Neural cell (in vitro differentiated cells): ENCODE measurements at regions not wholly inside any gene's neighbourhood (a gene's known extent, or its start where the extent isn't known, plus 50 kb on each side); places are given as distances from the start of the nearest gene placed in this dataset.

Experiments used
- H2AFZ ChIP-seq: fragments of 200-600, 300-800 bp; sonication (generic), shearing (Covaris generic); 2 replicates; pipeline ENCODE4 v1.6.0; 2014; ENCODE audit warnings: low read depth, mild to moderate bottlenecking, antibody characterized with exemption, low read length, moderate library complexity
- H3F3A ChIP-seq: fragments of 200-600 bp; shearing (Covaris generic); 2 replicates; pipeline ENCODE4 v1.6.1; 2016; ENCODE audit warnings: mild to moderate bottlenecking, moderate library complexity, mixed read lengths, antibody characterized with exemption, low read length; ENCODE audit not compliant: insufficient read depth, poor library complexity, severe bottlenecking
- H3K27ac ChIP-seq: fragments of 200-600, 300-800 bp; sonication (generic), shearing (Covaris generic); 2 replicates; pipeline ENCODE4 v1.5.1; 2014; ENCODE audit warnings: mild to moderate bottlenecking, low read length, moderate library complexity
- H3K27me3 ChIP-seq: fragments of 300-800, 200-600 bp; sonication (generic), shearing (Covaris generic); 2 replicates; pipeline ENCODE4 v1.6.0; 2014; ENCODE audit warnings: mild to moderate bottlenecking, low read depth, low read length, moderate library complexity; ENCODE audit not compliant: insufficient read depth
- H3K36me3 ChIP-seq: fragments of 300-800, 200-600 bp; sonication (generic), shearing (Covaris generic); 2 replicates; pipeline ENCODE4 v1.5.1; 2014; ENCODE audit warnings: mild to moderate bottlenecking, antibody characterized with exemption, low read length, moderate library complexity; ENCODE audit not compliant: insufficient read depth
- H3K4me2 ChIP-seq: fragments of 300-800, 200-600 bp; sonication (generic), shearing (Covaris generic); 2 replicates; pipeline ENCODE4 v1.6.0; 2014; ENCODE audit warnings: mild to moderate bottlenecking, low read length
- H3K4me3 ChIP-seq: fragments of 300-800, 200-600 bp; sonication (generic), shearing (Covaris generic); 2 replicates; pipeline ENCODE4 v1.5.1; 2014; ENCODE audit warnings: mild to moderate bottlenecking, low read length, moderate library complexity
- H3K79me2 ChIP-seq: fragments of 200-600 bp; shearing (Covaris generic); replicated peaks from 2 replicates; pipeline ENCODE4 v1.6.0; 2014; ENCODE audit warnings: mild to moderate bottlenecking, low read length, moderate library complexity; ENCODE audit not compliant: insufficient read depth
- H3K9ac ChIP-seq: fragments of 300-800, 200-600 bp; sonication (generic), shearing (Covaris generic); 2 replicates; pipeline ENCODE4 v1.6.1; 2016; ENCODE audit warnings: mild to moderate bottlenecking, low read length, mixed read lengths
- H3K9me2 ChIP-seq: fragments of 200-600 bp; shearing (Covaris generic); 2 replicates; pipeline ENCODE4 v1.6.1; 2016; ENCODE audit warnings: mild to moderate bottlenecking, low read length, mixed read lengths; ENCODE audit not compliant: insufficient read depth
- H3K9me3 ChIP-seq: fragments of 200-600, 300-800 bp; sonication (generic), shearing (Covaris generic); 2 replicates; pipeline ENCODE4 v1.6.1; 2016; ENCODE audit warnings: mild to moderate bottlenecking, mixed run types, low read length, moderate library complexity, mixed read lengths
- H4K20me1 ChIP-seq: fragments of 200-600 bp; shearing (Covaris generic); 2 replicates; pipeline ENCODE4 v1.6.1; 2016; ENCODE audit warnings: mild to moderate bottlenecking, mixed run types; ENCODE audit not compliant: insufficient read depth
- EP300 ChIP-seq: fragments of 450-650 bp; conservative IDR thresholded peaks from 2 replicates; pipeline ENCODE4 v1.6.1; 2014; ENCODE audit warnings: antibody characterized with exemption, mild to moderate bottlenecking, moderate library complexity; ENCODE audit not compliant: poor library complexity, severe bottlenecking
- EZH2 ChIP-seq: fragments of 200-600, 300-800 bp; shearing (Covaris generic), sonication (generic); IDR thresholded peaks from 2 replicates; pipeline ENCODE4 v1.6.1; 2014; ENCODE audit warnings: antibody characterized with exemption, low read length, borderline replicate concordance, mild to moderate bottlenecking; ENCODE audit not compliant: insufficient read depth, poor library complexity, severe bottlenecking
- MXI1 ChIP-seq: fragments of 450-650 bp; conservative IDR thresholded peaks from 2 replicates; pipeline ENCODE4 v1.6.1; 2014; ENCODE audit warnings: antibody characterized with exemption, mild to moderate bottlenecking; ENCODE audit not compliant: poor library complexity, severe bottlenecking
- POLR2AphosphoS5 ChIP-seq: IDR thresholded peaks from 2 replicates; pipeline ENCODE4 v1.6.1; 2012
- RAD21 ChIP-seq: fragments of 450-650 bp; conservative IDR thresholded peaks from 2 replicates; pipeline ENCODE4 v1.6.1; 2014; ENCODE audit warnings: antibody characterized with exemption, mild to moderate bottlenecking, moderate library complexity
- SMC3 ChIP-seq: fragments of 450-650 bp; conservative IDR thresholded peaks from 2 replicates; pipeline ENCODE4 v1.6.1; 2014; ENCODE audit warnings: antibody characterized with exemption, mild to moderate bottlenecking, moderate library complexity; ENCODE audit not compliant: poor library complexity
- TAF1 ChIP-seq: IDR thresholded peaks from 2 replicates; pipeline ENCODE4 v1.6.1; 2012; ENCODE audit warnings: low read depth
- TF ChIP-seq, protein P1 (sequence below): fragments of 450-650 bp; IDR thresholded peaks from 2 replicates; pipeline ENCODE4 v1.5.1; 2014; ENCODE audit warnings: antibody characterized with exemption, mild to moderate bottlenecking, moderate library complexity; ENCODE audit not compliant: poor library complexity, severe bottlenecking
- TF ChIP-seq, protein P2 (sequence below): IDR thresholded peaks from 2 replicates; pipeline ENCODE4 v1.6.1; 2012; ENCODE audit warnings: borderline replicate concordance

DNA sequence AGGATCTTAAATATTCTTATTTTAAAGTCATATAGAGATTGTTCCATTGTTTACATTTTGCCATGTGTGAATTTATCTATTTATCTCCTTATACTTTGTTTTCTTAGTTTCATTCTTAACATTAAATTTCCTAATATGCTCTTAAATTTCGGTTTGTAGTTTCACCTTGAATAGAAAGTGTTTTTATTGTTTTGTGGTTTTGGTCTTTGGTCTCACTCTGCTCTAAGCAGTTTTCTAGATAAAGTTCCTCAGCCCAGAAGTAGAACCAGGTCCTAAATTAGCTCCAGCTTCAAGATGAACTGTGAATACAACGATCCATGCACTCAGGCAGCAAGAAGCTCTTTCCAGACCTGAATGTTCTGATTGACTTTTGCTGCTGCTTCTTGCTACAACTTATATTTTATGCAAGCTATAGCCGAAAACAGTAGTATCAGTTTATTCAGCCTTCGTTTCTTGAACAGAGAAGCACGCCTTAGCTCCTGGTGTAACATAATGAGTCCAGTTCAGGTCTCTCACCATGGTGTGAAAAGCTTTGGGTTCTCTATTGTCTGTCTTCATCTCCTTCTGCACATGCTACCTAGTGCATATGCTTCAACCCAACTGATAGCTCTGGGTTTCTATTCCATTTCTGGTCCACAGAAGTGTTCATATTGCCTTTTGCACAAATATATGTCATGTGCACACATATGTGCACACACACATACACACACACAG, 95.3 kb downstream of the SEM1 start:
- Histone ChIP-seq H3F3A (no peaks in the 10 kb centered on the region), H3K9ac (no peak overlapping the region), H3K36me3 (no peaks in the 10 kb centered on the region), H3K4me3 (no peak overlapping the region), H3K27me3 (no peaks in the 10 kb centered on the region), H4K20me1 (no peaks in the 10 kb centered on the region), H3K9me2 (no peaks in the 10 kb centered on the region), H3K4me2 (no peak overlapping the region), H3K9me3 (no peaks in the 10 kb centered on the region), H2AFZ (no peak overlapping the region), H3K79me2 (no peaks in the 10 kb centered on the region), H3K27ac (no peak overlapping the region)
- no peak for TF ChIP-seq SMC3
- no peak for TF ChIP-seq RAD21
- TF ChIP-seq TAF1: no peak
- no peak for TF ChIP-seq MXI1
- TF ChIP-seq EZH2: no peak
- TF ChIP-seq, protein P1, sequence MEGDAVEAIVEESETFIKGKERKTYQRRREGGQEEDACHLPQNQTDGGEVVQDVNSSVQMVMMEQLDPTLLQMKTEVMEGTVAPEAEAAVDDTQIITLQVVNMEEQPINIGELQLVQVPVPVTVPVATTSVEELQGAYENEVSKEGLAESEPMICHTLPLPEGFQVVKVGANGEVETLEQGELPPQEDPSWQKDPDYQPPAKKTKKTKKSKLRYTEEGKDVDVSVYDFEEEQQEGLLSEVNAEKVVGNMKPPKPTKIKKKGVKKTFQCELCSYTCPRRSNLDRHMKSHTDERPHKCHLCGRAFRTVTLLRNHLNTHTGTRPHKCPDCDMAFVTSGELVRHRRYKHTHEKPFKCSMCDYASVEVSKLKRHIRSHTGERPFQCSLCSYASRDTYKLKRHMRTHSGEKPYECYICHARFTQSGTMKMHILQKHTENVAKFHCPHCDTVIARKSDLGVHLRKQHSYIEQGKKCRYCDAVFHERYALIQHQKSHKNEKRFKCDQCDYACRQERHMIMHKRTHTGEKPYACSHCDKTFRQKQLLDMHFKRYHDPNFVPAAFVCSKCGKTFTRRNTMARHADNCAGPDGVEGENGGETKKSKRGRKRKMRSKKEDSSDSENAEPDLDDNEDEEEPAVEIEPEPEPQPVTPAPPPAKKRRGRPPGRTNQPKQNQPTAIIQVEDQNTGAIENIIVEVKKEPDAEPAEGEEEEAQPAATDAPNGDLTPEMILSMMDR: no peak
- no peak for TF ChIP-seq EP300
- TF ChIP-seq POLR2AphosphoS5: no peak
- TF ChIP-seq, protein P2, sequence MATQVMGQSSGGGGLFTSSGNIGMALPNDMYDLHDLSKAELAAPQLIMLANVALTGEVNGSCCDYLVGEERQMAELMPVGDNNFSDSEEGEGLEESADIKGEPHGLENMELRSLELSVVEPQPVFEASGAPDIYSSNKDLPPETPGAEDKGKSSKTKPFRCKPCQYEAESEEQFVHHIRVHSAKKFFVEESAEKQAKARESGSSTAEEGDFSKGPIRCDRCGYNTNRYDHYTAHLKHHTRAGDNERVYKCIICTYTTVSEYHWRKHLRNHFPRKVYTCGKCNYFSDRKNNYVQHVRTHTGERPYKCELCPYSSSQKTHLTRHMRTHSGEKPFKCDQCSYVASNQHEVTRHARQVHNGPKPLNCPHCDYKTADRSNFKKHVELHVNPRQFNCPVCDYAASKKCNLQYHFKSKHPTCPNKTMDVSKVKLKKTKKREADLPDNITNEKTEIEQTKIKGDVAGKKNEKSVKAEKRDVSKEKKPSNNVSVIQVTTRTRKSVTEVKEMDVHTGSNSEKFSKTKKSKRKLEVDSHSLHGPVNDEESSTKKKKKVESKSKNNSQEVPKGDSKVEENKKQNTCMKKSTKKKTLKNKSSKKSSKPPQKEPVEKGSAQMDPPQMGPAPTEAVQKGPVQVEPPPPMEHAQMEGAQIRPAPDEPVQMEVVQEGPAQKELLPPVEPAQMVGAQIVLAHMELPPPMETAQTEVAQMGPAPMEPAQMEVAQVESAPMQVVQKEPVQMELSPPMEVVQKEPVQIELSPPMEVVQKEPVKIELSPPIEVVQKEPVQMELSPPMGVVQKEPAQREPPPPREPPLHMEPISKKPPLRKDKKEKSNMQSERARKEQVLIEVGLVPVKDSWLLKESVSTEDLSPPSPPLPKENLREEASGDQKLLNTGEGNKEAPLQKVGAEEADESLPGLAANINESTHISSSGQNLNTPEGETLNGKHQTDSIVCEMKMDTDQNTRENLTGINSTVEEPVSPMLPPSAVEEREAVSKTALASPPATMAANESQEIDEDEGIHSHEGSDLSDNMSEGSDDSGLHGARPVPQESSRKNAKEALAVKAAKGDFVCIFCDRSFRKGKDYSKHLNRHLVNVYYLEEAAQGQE: no peak

- H3K79me2 ChIP-seq: no peaks in the 10 kb centered on the region
- no peaks in the 10 kb centered on the region for H3F3A ChIP-seq
- TF ChIP-seq POLR2AphosphoS5 (no peak), EZH2 (no peak)
- TF ChIP-seq, protein P2: no peak
- H3K9ac ChIP-seq: no peak overlapping the region
- H3K4me3 ChIP-seq: no peak overlapping the region
- H3K36me3 ChIP-seq: no peaks in the 10 kb centered on the region
- H3K9me3 ChIP-seq: no peaks in the 10 kb centered on the region
- no peak overlapping the region for H2AFZ ChIP-seq
- no peaks in the 10 kb centered on the region for H3K9me2 ChIP-seq
- H4K20me1 ChIP-seq: no peaks in the 10 kb centered on the region
- H3K27ac ChIP-seq: no peak overlapping the region
- H3K4me2 ChIP-seq: no peak overlapping the region
- H3K27me3 ChIP-seq: no peaks in the 10 kb centered on the region
These were observed 97.6 kb downstream of the SEM1 start for GRCh38 chr7:96612034-96612433.
